Esophagus squamous epithelium (tissue), 4 donors: ENCODE measurements at regions not wholly inside any gene's neighbourhood (a gene's known extent, or its start where the extent isn't known, plus 50 kb on each side); places are given as distances from the start of the nearest gene placed in this dataset.

Experiments used
- CTCF ChIP-seq, 6 experiments: fragments of 450-650 bp in 4 of 6; fragments of 200-600 bp in 2 of 6; sonication (generic) in 2 of 6; IDR thresholded peaks; one replicate each; pipeline ENCODE4 v1.5.1; 2016 to 2019; ENCODE audit warnings: antibody characterized with exemption in 6 of 6, mild to moderate bottlenecking in 4 of 6, moderate library complexity in 4 of 6
- POLR2A ChIP-seq, 4 donors: fragments of 450-650 bp; IDR thresholded peaks; one replicate each; pipeline ENCODE4 v1.6.1; 2017; ENCODE audit warnings: antibody characterized with exemption in 4 of 4, mild to moderate bottlenecking in 4 of 4, moderate library complexity in 3 of 4

- TF ChIP-seq CTCF (IDR thresholded peaks at IDR 0.05) (no peak), POLR2A (IDR thresholded peaks at IDR 0.05) (no peak)
These were observed 897.8 kb downstream of the EPHA7 start for GRCh38 chr6:92521553-92521952.
